Bronchial epithelial cell (primary cell): ENCODE measurements at regions not wholly inside any gene's neighbourhood (a gene's known extent, or its start where the extent isn't known, plus 50 kb on each side); places are given as distances from the start of the nearest gene placed in this dataset.

Experiments used
- DNase-seq: peaks from one replicate; pipeline ENCODE4 v3.0.0-alpha.2; 2010; ENCODE audit warnings: low read depth
- FAIRE-seq: peaks from 2 replicates; lab custom pipeline; 2011; peaks lifted over from hg19 to GRCh38; lab: Jason Lieb, UNC
- H3K27me3 ChIP-seq: 2 replicates; pipeline ENCODE4 v1.5.1; 2011; ENCODE audit warnings: low read length; ENCODE audit not compliant: control insufficient read depth, insufficient read depth
- H3K36me3 ChIP-seq: 2 replicates; pipeline ENCODE4 v1.5.1; 2011; ENCODE audit warnings: low read length; ENCODE audit not compliant: control insufficient read depth, insufficient read depth
- H3K4me3 ChIP-seq: 2 replicates; pipeline ENCODE4 v1.5.1; 2011; ENCODE audit warnings: mild to moderate bottlenecking, low read depth, low read length, control low read depth
- TF ChIP-seq, protein P1 (sequence below): IDR thresholded peaks from 2 replicates; pipeline ENCODE4 v1.5.1; 2011; ENCODE audit warnings: mild to moderate bottlenecking, moderate library complexity, low read length, control low read depth, inconsistent platforms; ENCODE audit not compliant: insufficient read depth, severe bottlenecking

DNA sequence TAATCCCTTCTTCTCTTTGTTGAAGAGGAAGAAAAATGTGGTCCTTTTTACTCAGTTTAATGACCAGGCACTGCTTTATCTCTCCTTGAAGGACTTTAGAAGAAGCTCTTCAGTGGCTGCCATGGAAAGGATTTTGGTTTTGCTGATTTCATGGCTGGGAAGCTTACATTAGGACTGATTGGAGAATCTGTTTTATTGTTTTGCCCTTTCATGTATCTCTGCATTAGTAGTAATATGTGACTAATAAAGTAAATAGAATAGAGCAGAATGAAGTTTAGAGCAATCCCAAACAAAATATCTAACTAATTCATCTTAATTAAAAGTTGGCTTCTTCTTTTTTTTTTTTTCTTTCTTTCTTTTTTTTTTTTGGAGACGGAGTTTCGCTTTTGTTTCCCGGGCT, 502.9 kb downstream of the HAO1 start:
- H3K27me3 ChIP-seq = no peaks in the 10 kb centered on the region
- FAIRE-seq (no peak), DNase-seq (peak; percentile 22)
- TF ChIP-seq, protein P1, sequence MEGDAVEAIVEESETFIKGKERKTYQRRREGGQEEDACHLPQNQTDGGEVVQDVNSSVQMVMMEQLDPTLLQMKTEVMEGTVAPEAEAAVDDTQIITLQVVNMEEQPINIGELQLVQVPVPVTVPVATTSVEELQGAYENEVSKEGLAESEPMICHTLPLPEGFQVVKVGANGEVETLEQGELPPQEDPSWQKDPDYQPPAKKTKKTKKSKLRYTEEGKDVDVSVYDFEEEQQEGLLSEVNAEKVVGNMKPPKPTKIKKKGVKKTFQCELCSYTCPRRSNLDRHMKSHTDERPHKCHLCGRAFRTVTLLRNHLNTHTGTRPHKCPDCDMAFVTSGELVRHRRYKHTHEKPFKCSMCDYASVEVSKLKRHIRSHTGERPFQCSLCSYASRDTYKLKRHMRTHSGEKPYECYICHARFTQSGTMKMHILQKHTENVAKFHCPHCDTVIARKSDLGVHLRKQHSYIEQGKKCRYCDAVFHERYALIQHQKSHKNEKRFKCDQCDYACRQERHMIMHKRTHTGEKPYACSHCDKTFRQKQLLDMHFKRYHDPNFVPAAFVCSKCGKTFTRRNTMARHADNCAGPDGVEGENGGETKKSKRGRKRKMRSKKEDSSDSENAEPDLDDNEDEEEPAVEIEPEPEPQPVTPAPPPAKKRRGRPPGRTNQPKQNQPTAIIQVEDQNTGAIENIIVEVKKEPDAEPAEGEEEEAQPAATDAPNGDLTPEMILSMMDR = no peak
- no peaks in the 10 kb centered on the region for H3K36me3 ChIP-seq
- no peak overlapping the region for H3K4me3 ChIP-seq

DNA sequence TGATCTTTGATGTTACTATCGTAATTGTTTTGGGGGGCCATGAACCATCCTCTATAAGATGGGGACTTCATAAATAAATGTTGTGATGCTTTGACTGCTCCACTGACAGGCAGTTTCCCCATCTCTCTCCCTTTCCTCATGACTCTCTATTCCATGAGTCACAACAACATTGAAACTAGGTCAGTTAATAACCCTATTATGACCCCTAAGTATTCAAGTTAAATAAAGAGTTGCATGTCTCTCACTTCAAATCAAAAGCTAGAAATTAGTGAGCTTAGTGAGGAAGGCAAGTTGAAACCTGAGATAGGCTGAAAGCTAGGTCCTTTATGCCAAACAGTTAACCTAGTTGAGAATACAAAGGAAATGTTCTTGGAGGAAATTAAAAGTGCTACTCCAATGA, 491.0 kb downstream of the HAO1 start:
- Histone ChIP-seq H3K4me3 (no peak overlapping the region), H3K36me3 (no peaks in the 10 kb centered on the region), H3K27me3 (no peaks in the 10 kb centered on the region)
- TF ChIP-seq, protein P1 = no peak
- no peak for FAIRE-seq
- DNase-seq = peak; percentile 75

DNA sequence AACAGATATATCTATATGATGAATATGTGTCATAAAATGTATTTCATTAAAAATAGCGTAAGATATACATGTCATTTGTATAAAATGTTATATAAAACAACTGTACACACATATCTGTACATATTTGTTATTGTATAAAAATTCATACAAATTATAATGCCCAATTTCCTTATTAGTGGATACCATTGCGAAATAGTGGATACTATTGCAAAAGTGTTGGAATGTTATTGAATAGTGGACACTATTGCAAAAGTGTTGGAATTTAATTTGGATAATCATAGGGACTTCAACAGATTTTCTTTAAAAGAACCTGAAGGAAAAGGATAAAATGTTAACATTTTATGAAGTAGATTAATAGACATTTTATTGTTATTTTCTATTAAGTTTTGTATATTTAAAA, 487.4 kb downstream of the HAO1 start:
- FAIRE-seq = no peak
- H3K36me3 ChIP-seq = no peaks in the 10 kb centered on the region
- H3K27me3 ChIP-seq = no peaks in the 10 kb centered on the region
- H3K4me3 ChIP-seq = no peak overlapping the region
- peak; percentile 1 for DNase-seq
- TF ChIP-seq, protein P1 = no peak

DNA sequence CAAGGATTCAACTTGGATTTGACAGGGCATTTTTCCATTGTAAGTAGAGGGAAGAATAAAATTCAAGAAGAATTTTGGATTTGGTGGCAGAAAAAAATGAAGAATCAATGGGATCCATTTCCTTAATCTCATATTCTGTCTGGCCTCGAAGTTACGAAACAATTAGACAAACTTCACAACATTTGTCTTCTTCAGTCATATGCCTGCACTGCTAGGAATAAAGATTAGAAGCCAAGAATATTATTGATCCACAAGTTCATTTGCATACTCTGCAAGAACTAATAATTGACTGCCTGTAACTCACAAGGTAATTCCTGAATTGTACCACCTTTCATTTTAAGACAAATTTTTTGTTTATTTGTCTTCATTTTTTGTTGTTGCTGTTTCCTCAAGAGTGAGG, 486.2 kb downstream of the HAO1 start:
- Histone ChIP-seq H3K4me3 (no peak overlapping the region), H3K27me3 (no peaks in the 10 kb centered on the region), H3K36me3 (no peaks in the 10 kb centered on the region)
- FAIRE-seq (no peak), DNase-seq (no peak)
- TF ChIP-seq, protein P1 = no peak

DNA sequence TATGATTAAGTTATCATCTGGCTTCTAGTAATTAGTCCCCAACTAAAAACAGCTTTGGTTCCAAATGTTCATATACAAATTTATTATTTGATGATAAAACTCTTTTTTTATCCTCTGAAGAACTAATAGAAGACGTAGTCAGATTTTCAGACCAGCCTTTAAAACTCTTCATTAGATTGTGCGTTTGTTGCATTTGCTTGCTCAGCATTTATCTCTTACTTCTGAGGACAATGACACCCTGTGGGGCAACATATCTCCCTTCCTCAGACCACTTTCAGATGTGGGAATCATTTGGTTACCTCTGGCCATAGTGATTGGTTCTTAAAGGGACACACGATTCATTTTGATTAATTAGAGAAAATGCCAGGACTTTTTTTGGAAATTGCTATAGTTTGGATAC, 481.8 kb downstream of the HAO1 start:
- Histone ChIP-seq H3K4me3 (no peak overlapping the region), H3K36me3 (no peaks in the 10 kb centered on the region), H3K27me3 (no peaks in the 10 kb centered on the region)
- FAIRE-seq = no peak
- TF ChIP-seq, protein P1 = no peak
- DNase-seq = no peak

DNA sequence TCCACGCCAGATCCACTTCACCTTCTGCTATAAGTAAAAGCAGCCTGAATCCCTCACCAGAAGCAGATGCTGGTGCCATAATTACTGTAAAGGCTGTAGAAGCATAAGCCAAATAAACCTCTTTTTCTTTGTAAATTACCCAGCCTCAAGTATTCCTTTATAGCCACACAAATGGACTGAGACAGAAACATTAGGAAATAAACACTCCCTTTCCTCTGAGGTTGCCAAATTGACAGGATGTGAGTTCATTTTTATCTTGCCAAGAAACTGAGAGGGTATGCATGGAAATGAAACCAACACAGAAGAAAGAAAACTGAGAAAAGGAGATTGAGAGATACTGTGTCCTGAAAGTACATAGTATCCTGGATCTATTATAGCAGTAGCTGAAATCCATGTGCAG, 481.2 kb downstream of the HAO1 start:
- peak; percentile 20 for DNase-seq
- Histone ChIP-seq H3K36me3 (no peaks in the 10 kb centered on the region), H3K4me3 (no peak overlapping the region), H3K27me3 (no peaks in the 10 kb centered on the region)
- no peak for FAIRE-seq
- TF ChIP-seq, protein P1 = no peak
